Small intestine (tissue), 7 donors: ENCODE measurements at regions not wholly inside any gene's neighbourhood (a gene's known extent, or its start where the extent isn't known, plus 50 kb on each side); places are given as distances from the start of the nearest gene placed in this dataset.
A peak's percentile ranks its signal among the peaks of the same experiment; 100 is the strongest.
"Not testable (repeated sequence)": the region's sequence is repeated elsewhere in the genome, so short reads cannot be mapped to it uniquely, and the experiment has no call there.

Experiments used
- DNase-seq, 2 donors: peaks; one replicate each; pipeline versions ENCODE4 v3.0.0 to v3.0.0-alpha.2; 2013
- FAIRE-seq: peaks from 2 replicates; lab custom pipeline; 2012; peaks lifted over from hg19 to GRCh38; lab: Jason Lieb, UNC
- H3K27ac ChIP-seq, 3 donors: one replicate each; pipeline ENCODE4 v1.5.1; 2013; ENCODE audit warnings: low read length in 2 of 3, mild to moderate bottlenecking in 2 of 3, control low read depth in 1 of 3, inconsistent platforms in 1 of 3, low read depth in 1 of 3, moderate library complexity in 1 of 3
- H3K27me3 ChIP-seq, 3 donors: one replicate each; pipeline ENCODE4 v1.6.1; 2013; ENCODE audit warnings: low read length in 3 of 3, inconsistent platforms in 1 of 3; ENCODE audit not compliant: control insufficient read depth in 3 of 3, insufficient read depth in 3 of 3
- H3K36me3 ChIP-seq, 3 donors: one replicate each; pipeline ENCODE4 v1.6.1; 2013; ENCODE audit warnings: low read length in 3 of 3, inconsistent platforms in 1 of 3, low read depth in 1 of 3, mild to moderate bottlenecking in 1 of 3, moderate library complexity in 1 of 3; ENCODE audit not compliant: control insufficient read depth in 3 of 3, insufficient read depth in 2 of 3
- H3K4me1 ChIP-seq, 3 donors: one replicate each; pipeline ENCODE4 v1.6.1; 2013; ENCODE audit warnings: low read length in 2 of 3, inconsistent platforms in 1 of 3, low read depth in 1 of 3, mild to moderate bottlenecking in 1 of 3, moderate library complexity in 1 of 3; ENCODE audit not compliant: control insufficient read depth in 3 of 3, insufficient read depth in 2 of 3
- H3K4me3 ChIP-seq, 3 donors: one replicate each; pipeline ENCODE4 v1.5.1; 2013; ENCODE audit warnings: low read length in 3 of 3, control low read depth in 1 of 3, inconsistent platforms in 1 of 3, low read depth in 1 of 3, mild to moderate bottlenecking in 1 of 3, moderate library complexity in 1 of 3
- H3K9me3 ChIP-seq, 2 donors: one replicate each; pipeline ENCODE4 v1.6.1; 2013; ENCODE audit warnings: low read depth in 1 of 2, low read length in 1 of 2; ENCODE audit not compliant: control insufficient read depth in 2 of 2, insufficient read depth in 1 of 2
- WGBS, 3 donors: extraction: QIAGEN DNeasy Blood & Tissue Kit; methylation state at CpG; one replicate each; pipeline ENCODE4 v1.1.7; 2013; 5-methylcytosine and 5-hydroxymethylcytosine counted together
- donor health status: healthy with polysubstance abuse.
- donor health status: control.
- donor health status: control.
- donor health status: Bipolar disorder and iron deficiency.
- donor health status: healthy.

DNA sequence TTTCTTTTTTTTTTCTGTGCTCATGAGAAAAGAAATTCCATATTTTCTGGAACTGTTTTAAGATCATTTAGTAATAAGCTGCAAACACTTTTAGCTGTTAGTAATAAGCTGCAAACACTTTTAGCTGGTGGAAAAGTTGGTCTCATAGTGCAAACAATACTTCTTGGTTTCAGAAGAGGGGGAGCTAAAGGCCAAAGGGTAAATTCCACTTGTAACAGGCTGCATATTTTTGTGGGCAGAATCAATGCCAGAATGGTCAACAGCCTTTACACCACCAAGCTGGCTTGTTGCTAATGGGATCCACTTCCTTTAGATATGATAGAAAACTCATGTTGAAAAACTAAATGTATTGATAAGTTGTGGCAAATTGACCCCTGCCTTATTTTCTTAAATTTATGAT, 356.8 kb downstream of the NR4A2 start:
- DNase-seq (peak in 1 of 2 donors; percentile 14), FAIRE-seq (peak; percentile 73)
- no peaks in the 10 kb centered on the region for H3K27me3 ChIP-seq
- H3K4me1 ChIP-seq: peaks cover 0 to 3% (median 0%) of the 10 kb centered on the region in 3 donors
- no peaks in the 10 kb centered on the region for H3K36me3 ChIP-seq
- no peak overlapping the region for H3K27ac ChIP-seq
- peaks cover 0 to 4% of the 10 kb centered on the region in 2 donors for H3K9me3 ChIP-seq
- H3K4me3 ChIP-seq: no peak overlapping the region

DNA sequence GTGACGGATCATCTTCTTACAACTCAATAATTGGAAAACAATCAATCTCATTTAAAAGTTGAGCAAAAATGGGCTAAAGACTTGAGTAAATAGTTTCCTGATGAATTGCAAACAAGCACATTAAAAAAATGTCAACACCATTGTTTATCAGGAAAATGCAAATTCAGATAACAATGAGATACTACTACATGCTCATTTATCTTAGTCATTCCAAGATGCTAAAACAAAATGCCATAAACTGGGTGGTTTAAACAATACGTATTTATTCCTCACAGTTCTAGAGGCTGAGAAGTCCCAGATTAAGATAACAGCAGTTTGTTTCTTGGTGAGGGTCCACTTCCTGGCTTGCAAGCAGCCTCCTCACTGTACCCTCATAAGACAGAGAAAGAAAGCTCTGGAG, 359.6 kb downstream of the NR4A2 start:
- no peaks in the 10 kb centered on the region for H3K27me3 ChIP-seq
- H3K36me3 ChIP-seq: no peaks in the 10 kb centered on the region
- FAIRE-seq: no peak
- H3K27ac ChIP-seq: no peak overlapping the region
- peaks cover 0 to 3% (median 0%) of the 10 kb centered on the region in 3 donors for H3K4me1 ChIP-seq
- no peak for DNase-seq
- H3K4me3 ChIP-seq: no peak overlapping the region
- WGBS, 3 donors: 48 to 62% (median 51%) methylated on average over 2 of the region's 2 CpGs
- no peaks in the 10 kb centered on the region for H3K9me3 ChIP-seq

DNA sequence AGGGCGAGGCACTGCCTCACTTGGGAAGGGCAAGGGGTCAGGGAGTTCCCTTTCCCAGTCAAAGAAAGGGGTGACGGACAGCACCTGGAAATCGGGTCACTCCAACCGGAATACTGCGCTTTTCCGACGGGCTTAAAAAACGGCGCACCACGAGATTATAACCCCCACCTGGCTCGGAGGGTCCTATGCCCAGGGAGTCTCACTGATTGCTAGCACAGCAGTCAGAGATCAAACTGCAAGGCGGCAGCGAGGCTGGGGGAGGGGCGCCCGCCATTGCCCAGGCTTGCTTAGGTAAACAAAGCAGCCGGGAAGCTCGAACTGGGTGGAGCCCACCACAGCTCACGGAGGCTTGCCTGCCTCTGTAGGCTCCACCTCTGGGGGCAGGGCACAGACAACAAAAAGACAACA, 366.5 kb downstream of the NR4A2 start:
- DNase-seq, H3K4me3 ChIP-seq, H3K9me3 ChIP-seq, H3K27me3 ChIP-seq, H3K27ac ChIP-seq, H3K36me3 ChIP-seq, FAIRE-seq, H3K4me1 ChIP-seq: not testable (repeated sequence)
- 79 to 94% (median 81%) methylated on average over 14 to 18 of the region's 18 CpGs for WGBS, 3 donors

DNA sequence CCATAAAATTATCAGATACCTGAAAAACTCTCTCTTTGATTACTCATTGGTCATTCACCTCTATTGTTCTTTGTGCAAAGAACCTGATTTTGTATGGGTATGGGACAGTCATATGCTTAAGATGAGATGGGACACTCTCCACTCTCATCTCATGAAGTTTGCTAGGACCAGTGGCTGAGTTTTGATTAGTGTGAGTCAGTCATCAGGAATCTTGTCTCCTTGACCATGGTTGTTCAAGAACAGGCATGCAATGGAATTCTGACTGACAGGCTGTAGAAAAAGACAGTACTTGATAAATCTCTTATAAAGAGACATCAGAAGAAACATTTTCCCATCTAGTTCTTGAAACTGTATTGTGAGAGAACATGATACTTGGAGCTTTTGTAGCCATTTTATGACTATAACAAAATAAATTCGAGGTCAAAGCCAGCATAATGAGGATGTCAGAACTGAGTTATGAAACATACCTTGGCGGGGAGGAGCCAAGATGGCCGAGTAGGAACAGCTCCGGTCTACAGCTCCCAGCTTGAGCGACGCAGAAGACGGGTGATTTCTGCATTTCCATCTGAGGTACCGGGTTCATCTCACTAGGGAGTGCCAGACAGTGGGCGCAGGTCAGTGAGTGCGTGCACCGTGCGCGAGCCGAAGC, 367.0 kb downstream of the NR4A2 start:
- FAIRE-seq (no peak), DNase-seq (no peak)
- Histone ChIP-seq H3K27me3 (no peaks in the 10 kb centered on the region), H3K27ac (no peak overlapping the region), H3K4me3 (no peak overlapping the region), H3K36me3 (no peaks in the 10 kb centered on the region), H3K4me1 (no peaks in the 10 kb centered on the region), H3K9me3 (no peaks in the 10 kb centered on the region)
- 90 to 94% (median 93%) methylated on average over 12 to 14 of the region's 14 CpGs for WGBS, 3 donors

DNA sequence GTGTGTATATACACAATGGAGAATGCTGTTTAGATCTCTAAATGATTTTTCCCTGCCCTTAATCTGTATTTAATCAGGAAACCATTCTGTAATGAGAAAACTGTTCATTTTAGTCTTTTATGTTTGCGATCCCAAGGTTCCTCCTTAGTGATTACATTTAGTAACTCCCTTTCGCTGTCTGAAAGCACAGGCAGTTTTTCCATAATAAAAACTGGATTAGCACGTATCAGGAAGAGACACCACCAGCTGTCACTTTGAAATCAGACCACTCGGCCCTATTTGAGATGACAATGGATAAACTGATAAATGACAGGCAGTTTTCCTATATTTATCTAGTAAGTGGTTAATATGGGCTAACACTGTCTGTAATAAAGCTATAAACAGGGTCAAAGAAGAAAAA, 370.9 kb downstream of the NR4A2 start:
- H3K36me3 ChIP-seq: no peaks in the 10 kb centered on the region
- no peak overlapping the region for H3K27ac ChIP-seq
- H3K9me3 ChIP-seq: no peaks in the 10 kb centered on the region
- WGBS, 3 donors: 64 to 76% (median 73%) methylated on average over 4 of the region's 4 CpGs
- no peaks in the 10 kb centered on the region for H3K4me1 ChIP-seq
- FAIRE-seq (no peak), DNase-seq (no peak)
- no peaks in the 10 kb centered on the region for H3K27me3 ChIP-seq
- H3K4me3 ChIP-seq: no peak overlapping the region

DNA sequence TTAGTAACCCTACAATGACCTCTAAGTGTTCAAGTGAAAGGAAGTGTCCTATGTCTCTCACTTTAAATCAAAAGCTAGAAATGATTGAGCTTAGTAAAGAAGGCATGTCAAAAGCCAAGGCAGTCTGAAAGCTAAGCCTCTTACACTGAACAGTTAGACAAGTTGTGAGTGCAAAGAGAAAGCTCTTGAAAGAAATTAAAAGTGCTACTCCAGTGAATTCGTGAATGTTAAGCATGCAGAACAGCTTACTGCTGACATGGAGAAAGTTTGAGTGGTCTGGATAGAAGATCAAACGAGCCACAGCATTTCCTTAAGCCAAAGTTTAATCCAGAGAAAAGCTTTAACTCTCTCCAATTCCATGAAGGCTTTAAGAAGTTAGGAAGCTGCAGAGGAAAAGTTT, 373.7 kb downstream of the NR4A2 start:
- FAIRE-seq: no peak

DNA sequence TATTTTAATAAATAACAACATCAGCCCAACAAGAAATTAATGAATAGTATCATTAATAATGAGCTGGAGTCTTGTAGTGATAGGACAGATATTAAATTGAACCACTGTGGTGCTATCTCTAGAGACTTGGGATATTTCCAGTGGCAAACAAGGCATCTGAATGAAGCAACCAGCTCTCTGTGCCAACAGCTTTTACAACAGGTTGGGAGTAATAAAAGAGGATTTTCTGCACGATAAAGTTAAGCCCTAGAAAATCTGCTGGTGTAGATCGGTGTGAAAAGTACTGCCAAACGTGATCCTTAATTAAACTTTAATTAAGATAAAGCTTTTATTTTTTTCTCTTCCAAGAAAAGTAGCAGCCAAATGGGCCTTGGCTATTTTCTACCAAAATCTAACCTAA, 385.5 kb downstream of the NR4A2 start:
- no peak for FAIRE-seq
- no peak overlapping the region for H3K27ac ChIP-seq
- DNase-seq: no peak
- no peaks in the 10 kb centered on the region for H3K36me3 ChIP-seq
- H3K4me3 ChIP-seq: no peak overlapping the region
- H3K4me1 ChIP-seq: no peaks in the 10 kb centered on the region
- H3K9me3 ChIP-seq: no peaks in the 10 kb centered on the region
- WGBS, 3 donors: 15 to 52% (median 30%) methylated on average over 3 of the region's 3 CpGs
- H3K27me3 ChIP-seq: no peaks in the 10 kb centered on the region

More for the DNA sequence above, 373.7 kb downstream of the NR4A2 start:
- WGBS, 3 donors: 39 to 51% (median 45%) methylated on average over 2 of the region's 2 CpGs
- Histone ChIP-seq H3K27ac (no peak overlapping the region), H3K9me3 (no peaks in the 10 kb centered on the region), H3K4me1 (no peaks in the 10 kb centered on the region), H3K27me3 (no peaks in the 10 kb centered on the region), H3K4me3 (no peak overlapping the region), H3K36me3 (no peaks in the 10 kb centered on the region)
- no peak for DNase-seq

DNA sequence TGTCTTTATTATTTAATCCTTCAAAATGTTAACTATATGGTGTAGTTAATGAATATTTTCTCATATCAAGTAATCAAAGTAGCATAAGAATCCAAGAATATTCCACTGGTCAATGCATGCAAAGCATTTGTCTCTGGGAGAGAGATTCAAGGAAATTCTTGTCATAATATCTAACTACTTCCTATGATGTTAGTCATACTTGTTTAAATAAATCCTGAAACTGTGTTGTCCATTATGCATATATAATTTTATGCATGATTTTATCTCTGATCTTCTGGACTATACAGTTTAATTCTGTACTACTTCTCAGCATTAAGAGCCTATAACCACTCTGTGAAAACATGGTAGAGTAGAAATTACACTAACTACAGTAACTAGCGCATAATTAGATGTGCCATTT, 388.3 kb downstream of the NR4A2 start:
- H3K36me3 ChIP-seq: no peaks in the 10 kb centered on the region
- no peak overlapping the region for H3K4me3 ChIP-seq
- H3K27me3 ChIP-seq: no peaks in the 10 kb centered on the region
- WGBS, 3 donors: 0 to 2% (median 0%) methylated on average over 1 of the region's 1 CpG
- no peak overlapping the region for H3K27ac ChIP-seq
- H3K9me3 ChIP-seq: no peaks in the 10 kb centered on the region
- DNase-seq: no peak
- FAIRE-seq: no peak
- no peaks in the 10 kb centered on the region for H3K4me1 ChIP-seq

DNA sequence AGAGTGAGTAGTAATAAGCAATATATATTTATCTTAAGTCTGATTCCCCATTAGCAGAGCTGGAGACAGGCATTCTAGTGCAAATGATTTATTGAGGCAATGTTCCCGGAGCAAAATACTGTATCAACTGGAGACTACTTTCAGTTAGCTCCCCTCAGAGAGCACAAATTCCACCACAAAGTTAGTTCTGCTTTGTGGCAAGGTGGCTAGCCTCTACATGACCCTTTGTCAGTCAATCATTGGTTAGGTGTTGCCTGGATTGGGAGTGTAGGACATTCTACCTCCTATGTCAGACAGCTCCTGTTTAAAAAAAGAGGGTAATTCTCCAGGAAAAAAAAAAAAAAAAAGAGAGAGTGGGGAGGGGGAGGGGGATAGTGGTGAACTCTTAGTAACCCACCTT, 402.2 kb downstream of the NR4A2 start:
- 36 to 48% (median 38%) methylated on average over 1 of the region's 1 CpG for WGBS, 3 donors
- Histone ChIP-seq H3K27ac (no peak overlapping the region), H3K36me3 (no peaks in the 10 kb centered on the region), H3K4me3 (no peak overlapping the region), H3K4me1 (no peaks in the 10 kb centered on the region), H3K27me3 (no peaks in the 10 kb centered on the region), H3K9me3 (peaks cover 0 to 9% of the 10 kb centered on the region in 2 donors)
- no peak for FAIRE-seq
- no peak for DNase-seq
